KMS-11 (cell line): ENCODE measurements at regions not wholly inside any gene's neighbourhood (a gene's known extent, or its start where the extent isn't known, plus 50 kb on each side); places are given as distances from the start of the nearest gene placed in this dataset.

Source experiments
- H2AFZ ChIP-seq: fragments of 200-600 bp; sonication (generic); 2 replicates; pipeline ENCODE4 v1.6.1; 2016; ENCODE audit warnings: antibody characterized with exemption, mixed run types, low read depth
- H3K27ac ChIP-seq: fragments of 200-600 bp; sonication (generic); 2 replicates; pipeline ENCODE4 v1.6.1; 2016; ENCODE audit warnings: mild to moderate bottlenecking, mixed run types
- H3K27me3 ChIP-seq: fragments of 200-600 bp; sonication (generic); 2 replicates; pipeline ENCODE4 v1.6.1; 2017; ENCODE audit warnings: mild to moderate bottlenecking, low read depth, mixed run types, moderate library complexity; ENCODE audit not compliant: insufficient read depth
- H3K36me3 ChIP-seq: fragments of 200-600 bp; sonication (generic); 2 replicates; pipeline ENCODE4 v1.6.1; 2017; ENCODE audit warnings: mild to moderate bottlenecking, mixed run types; ENCODE audit not compliant: insufficient read depth
- H3K4me1 ChIP-seq: fragments of 200-600 bp; sonication (generic); 2 replicates; pipeline ENCODE4 v1.6.1; 2016; ENCODE audit warnings: mild to moderate bottlenecking, low read depth, mixed run types; ENCODE audit not compliant: poor library complexity, severe bottlenecking
- H3K4me2 ChIP-seq: fragments of 200-600 bp; sonication (generic); 2 replicates; pipeline ENCODE4 v1.7.0; 2016; ENCODE audit warnings: mild to moderate bottlenecking, mixed run types
- H3K4me3 ChIP-seq: fragments of 200-600 bp; sonication (generic); IDR thresholded peaks from 2 replicates; pipeline ENCODE4 v1.6.1; 2017; ENCODE audit warnings: low read depth, low read length, mixed read lengths; ENCODE audit not compliant: insufficient read depth
- H3K79me2 ChIP-seq: fragments of 200-600 bp; sonication (generic); 2 replicates; pipeline ENCODE4 v1.6.1; 2016; ENCODE audit warnings: low read depth, mixed run types; ENCODE audit not compliant: insufficient read depth
- H3K9ac ChIP-seq: fragments of 200-600 bp; sonication (generic); 2 replicates; pipeline ENCODE4 v1.6.1; 2016; ENCODE audit warnings: mild to moderate bottlenecking, mixed run types
- H4K20me1 ChIP-seq: fragments of 200-600 bp; sonication (generic); 2 replicates; pipeline ENCODE4 v1.6.1; 2016; ENCODE audit warnings: mild to moderate bottlenecking, mixed run types; ENCODE audit not compliant: insufficient read depth
- TF ChIP-seq, protein P1 (sequence below): fragments of 200-600 bp; sonication (generic); conservative IDR thresholded peaks from 2 replicates; pipeline ENCODE4 v1.6.1; 2017; ENCODE audit warnings: low read depth, mild to moderate bottlenecking, antibody characterized with exemption, low read length, moderate library complexity, mixed read lengths

DNA sequence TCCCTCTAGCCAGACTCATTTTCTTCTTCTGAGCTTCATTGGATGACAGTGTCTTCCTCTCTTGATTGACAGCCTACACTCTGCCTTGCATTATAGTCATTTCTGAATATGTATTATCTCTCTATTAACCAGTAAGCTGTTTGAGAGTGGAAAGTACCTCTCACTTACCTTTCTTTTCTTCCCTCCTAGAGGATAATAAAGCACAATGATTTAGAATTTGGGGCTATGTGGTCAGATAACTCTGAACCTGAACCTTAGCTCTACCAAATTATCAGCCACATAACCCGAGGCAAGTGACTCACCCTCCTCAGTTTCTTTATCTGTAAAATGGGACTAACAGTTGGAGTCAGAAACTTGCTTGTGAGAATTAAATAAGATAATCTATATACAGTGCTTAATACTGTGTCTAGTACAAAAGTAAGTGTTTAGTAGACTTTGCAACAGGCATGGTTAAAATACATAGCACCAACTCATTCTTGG lies 331.8 kb upstream of the TBL1XR1 start:
- H2AFZ ChIP-seq, result no peak overlapping the region
- H3K27me3 ChIP-seq, result no peaks in the 10 kb centered on the region
- H3K36me3 ChIP-seq, result no peaks in the 10 kb centered on the region
- H4K20me1 ChIP-seq, result no peaks in the 10 kb centered on the region
- H3K4me1 ChIP-seq, result no peaks in the 10 kb centered on the region
- no peak overlapping the region for H3K9ac ChIP-seq
- TF ChIP-seq, protein P1, sequence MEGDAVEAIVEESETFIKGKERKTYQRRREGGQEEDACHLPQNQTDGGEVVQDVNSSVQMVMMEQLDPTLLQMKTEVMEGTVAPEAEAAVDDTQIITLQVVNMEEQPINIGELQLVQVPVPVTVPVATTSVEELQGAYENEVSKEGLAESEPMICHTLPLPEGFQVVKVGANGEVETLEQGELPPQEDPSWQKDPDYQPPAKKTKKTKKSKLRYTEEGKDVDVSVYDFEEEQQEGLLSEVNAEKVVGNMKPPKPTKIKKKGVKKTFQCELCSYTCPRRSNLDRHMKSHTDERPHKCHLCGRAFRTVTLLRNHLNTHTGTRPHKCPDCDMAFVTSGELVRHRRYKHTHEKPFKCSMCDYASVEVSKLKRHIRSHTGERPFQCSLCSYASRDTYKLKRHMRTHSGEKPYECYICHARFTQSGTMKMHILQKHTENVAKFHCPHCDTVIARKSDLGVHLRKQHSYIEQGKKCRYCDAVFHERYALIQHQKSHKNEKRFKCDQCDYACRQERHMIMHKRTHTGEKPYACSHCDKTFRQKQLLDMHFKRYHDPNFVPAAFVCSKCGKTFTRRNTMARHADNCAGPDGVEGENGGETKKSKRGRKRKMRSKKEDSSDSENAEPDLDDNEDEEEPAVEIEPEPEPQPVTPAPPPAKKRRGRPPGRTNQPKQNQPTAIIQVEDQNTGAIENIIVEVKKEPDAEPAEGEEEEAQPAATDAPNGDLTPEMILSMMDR, result no peak
- no peaks in the 10 kb centered on the region for H3K79me2 ChIP-seq
- H3K4me2 ChIP-seq, result no peak overlapping the region
- no peak overlapping the region for H3K27ac ChIP-seq
- no peak overlapping the region for H3K4me3 ChIP-seq

DNA sequence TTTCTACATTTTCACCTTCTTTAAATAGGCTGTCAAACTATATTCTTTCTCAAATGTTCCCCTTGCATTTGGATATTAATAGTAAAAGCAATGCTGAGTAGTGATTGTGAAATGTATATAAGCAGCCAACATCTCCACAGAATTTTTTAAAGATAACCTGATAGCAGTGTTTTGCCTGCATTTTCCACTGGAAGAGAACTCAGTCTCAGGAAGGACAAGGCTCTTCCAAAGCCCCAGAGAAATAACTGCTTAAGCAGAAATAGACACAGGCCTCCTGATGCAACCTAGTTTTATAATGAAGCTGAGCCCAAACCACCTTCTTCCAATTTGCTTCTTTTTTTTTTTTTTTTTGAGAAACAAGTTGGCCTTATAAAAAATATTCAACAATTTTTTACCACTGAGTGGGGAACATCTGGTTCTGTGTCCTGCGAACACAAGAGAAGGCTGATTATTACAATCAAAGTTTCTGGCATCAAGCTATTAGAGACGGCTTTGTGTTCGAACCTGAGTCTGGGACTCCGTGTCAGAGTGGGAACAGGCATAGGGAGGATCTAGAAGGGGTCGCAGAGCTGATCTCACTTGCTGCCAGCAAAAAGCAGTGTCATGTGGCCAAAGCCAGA lies 332.5 kb upstream of the TBL1XR1 start:
- Histone ChIP-seq H3K4me3 (no peak overlapping the region), H3K4me2 (no peak overlapping the region), H3K4me1 (no peaks in the 10 kb centered on the region), H3K36me3 (no peaks in the 10 kb centered on the region), H2AFZ (no peak overlapping the region), H3K27me3 (no peaks in the 10 kb centered on the region), H4K20me1 (no peaks in the 10 kb centered on the region), H3K27ac (no peak overlapping the region), H3K79me2 (no peaks in the 10 kb centered on the region), H3K9ac (no peak overlapping the region)
- TF ChIP-seq, protein P1, result no peak

DNA sequence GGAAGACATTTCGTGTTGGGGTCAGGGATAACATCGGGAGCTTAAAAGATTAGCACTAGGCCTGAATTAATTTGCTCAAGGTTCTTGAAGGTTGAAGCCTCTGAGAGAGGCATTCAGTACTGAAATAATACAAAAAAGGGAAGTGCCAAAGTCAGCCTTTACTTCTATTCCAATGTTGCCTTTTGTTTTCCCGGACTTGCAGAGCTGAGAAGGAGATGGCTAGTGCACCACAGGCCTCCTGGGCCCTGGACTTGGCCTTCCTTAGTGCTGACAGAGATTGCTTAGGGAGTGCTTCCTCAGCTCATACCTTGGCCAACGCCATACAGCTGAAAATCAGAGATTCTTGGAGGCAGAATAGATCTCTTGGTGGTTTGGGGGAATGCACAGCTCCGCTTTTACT lies 333.6 kb upstream of the TBL1XR1 start:
- Histone ChIP-seq H3K27me3 (no peaks in the 10 kb centered on the region), H3K4me1 (no peaks in the 10 kb centered on the region), H3K4me2 (no peak overlapping the region), H2AFZ (no peak overlapping the region), H3K4me3 (no peak overlapping the region), H3K9ac (no peak overlapping the region), H4K20me1 (no peaks in the 10 kb centered on the region), H3K27ac (no peak overlapping the region), H3K79me2 (no peaks in the 10 kb centered on the region), H3K36me3 (no peaks in the 10 kb centered on the region)
- TF ChIP-seq, protein P1, result no peak

DNA sequence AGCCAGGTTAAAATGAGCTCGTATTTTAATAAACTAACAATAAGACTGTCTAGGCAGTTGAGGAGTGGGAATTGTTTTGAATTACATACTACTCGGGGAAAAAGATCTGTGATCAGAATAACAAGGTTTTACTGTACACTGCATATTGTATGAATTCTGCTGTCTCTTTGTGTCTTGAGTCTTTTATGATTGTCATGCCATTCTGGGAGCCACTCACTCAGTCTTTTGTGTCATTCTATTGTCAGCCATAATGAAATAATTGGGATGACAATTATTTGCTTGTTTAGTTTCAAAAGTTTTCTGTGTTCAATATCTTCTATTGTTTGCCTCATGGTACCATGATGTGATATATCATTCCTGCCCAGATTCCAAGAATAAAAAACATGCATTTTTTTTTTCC lies 339.6 kb upstream of the TBL1XR1 start:
- Histone ChIP-seq H3K4me3 (no peak overlapping the region), H4K20me1 (no peaks in the 10 kb centered on the region), H3K4me2 (no peak overlapping the region), H3K27ac (no peak overlapping the region), H3K79me2 (no peaks in the 10 kb centered on the region), H3K27me3 (no peaks in the 10 kb centered on the region), H3K4me1 (no peaks in the 10 kb centered on the region), H3K9ac (no peak overlapping the region), H2AFZ (no peak overlapping the region), H3K36me3 (no peaks in the 10 kb centered on the region)
- TF ChIP-seq, protein P1, result no peak
